GM19372 (cell line): ENCODE measurements at regions not wholly inside any gene's neighbourhood (a gene's known extent, or its start where the extent isn't known, plus 50 kb on each side); places are given as distances from the start of the nearest gene placed in this dataset.

ENCODE experiments used
- ATAC-seq: cut with Tn5 transposase; IDR thresholded peaks from one replicate; pipeline ENCODE4 v1.9.1; 2021; ENCODE audit warnings: mild to moderate bottlenecking, low read depth, moderate library complexity; ENCODE audit not compliant: unreplicated experiment

DNA sequence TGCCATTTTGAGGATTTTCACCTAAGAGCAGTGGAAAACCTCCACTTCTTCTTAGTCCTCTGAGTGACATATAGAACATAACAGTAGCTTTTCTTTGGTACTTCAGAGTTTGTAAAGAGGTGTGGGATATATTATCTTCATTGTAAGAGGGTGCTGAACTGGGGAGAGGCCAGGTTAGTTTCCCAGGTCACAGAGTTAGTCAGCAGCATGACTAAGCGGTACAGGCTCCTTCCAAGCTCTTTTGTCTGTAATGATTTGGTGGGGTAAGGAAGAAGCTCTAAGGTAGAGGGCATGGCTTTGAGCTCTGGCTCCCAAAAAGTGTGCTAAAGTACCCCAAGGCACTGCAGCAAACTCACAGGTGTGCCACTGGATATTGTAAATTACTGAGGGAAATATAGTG lies 325.0 kb upstream of the PLXNA2 start:
- ATAC-seq = no peak

DNA sequence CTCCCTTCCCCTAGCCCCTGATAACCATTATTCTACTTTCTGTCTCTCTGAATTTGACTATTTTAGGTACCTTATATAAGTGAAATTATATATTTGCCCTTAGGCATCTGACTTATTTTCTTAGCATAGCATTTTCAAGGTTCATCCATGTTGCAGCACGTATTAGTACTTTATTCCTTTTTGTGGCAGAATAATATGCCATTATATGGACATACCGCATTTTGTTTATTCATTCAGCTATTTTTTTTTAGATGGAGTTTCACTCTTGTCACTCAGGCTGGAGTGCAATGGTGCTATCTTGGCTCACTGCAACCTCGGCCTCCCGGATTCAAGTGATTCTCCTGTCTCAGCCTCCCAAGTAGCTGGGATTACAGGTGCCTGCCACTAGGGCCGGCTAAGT lies 326.2 kb upstream of the PLXNA2 start:
- no peak for ATAC-seq

DNA sequence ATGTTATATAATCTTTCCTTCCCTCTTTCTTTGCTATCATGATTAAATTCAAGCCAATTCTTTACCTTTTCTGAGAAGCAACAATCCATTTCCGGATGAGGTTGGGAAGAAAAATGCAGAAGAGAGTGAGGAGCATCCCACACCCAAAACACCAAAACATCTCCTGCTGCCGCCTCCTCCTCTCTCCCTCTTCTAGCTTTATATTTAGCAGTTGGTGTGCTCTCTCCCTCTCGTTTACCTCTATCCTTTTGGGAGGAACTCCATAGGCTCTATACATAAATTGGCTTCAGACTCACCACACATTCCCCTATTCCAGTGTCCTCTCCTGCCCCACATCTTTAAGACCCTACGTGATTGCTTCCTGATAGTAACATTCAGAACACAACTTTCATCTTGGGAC lies 332.2 kb upstream of the PLXNA2 start:
- no peak for ATAC-seq

DNA sequence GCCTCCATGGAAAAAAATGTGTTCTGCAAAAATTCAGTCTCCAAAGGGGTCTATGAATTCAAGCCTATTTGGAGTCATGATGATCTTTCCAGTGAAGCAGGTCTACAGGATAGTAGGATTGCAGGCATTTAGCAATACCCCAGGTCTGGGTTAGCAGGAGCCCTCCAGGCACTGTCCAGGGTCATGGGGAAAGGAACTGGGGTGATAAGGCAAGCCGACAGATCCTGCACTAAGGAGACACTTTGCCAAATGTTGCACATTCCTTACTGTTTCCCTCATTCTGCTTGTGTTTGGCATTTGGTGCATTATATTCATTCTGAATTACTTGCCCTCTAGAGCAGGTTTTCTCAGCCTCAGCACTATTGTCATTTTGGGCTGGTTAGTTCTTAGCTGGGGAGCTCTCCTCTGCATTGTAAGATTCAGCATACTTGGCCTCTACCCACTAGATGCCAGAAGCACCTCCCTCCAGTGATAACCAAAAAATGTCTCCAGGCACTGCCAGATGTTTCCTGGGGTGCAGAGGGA lies 333.3 kb upstream of the PLXNA2 start:
- ATAC-seq = no peak

DNA sequence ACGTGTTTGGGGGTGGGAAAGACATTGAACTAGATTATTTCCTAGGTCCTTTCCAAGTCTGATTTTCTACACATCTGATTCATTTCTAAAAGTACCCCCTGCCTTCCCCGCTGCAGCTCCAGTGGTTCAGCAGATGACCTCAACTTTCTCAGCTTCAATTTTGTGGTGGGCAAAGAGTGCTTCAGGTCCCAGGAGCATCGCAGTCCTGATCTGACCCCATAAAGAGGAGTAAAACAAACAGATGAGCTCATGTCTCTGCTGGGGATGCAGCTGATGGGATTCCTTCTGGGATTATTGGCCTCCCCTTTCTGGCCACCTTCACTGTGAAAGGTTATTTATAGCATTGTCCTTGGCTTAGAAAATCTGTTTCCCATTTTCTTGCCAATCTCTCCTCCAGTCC lies 337.0 kb upstream of the PLXNA2 start:
- ATAC-seq = no peak

DNA sequence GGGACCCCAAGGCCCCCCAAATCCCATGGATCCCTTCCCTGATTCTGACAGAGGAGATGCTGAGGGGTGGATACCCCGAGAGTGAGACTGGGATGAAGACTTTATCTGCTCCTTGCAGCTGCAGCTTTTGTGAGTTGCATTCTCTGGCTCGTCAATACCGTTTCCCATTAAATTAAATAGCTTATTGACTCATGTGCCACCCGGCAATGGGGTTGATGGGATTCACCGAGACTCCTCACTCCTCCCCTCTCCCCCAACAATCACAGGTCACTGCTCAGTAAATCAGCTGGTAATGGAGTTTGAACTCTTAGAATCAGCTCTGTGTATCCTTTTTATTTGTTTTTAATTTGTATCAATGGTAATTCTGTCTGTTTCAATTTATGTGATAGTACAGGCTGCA lies 337.5 kb upstream of the PLXNA2 start:
- no peak for ATAC-seq

DNA sequence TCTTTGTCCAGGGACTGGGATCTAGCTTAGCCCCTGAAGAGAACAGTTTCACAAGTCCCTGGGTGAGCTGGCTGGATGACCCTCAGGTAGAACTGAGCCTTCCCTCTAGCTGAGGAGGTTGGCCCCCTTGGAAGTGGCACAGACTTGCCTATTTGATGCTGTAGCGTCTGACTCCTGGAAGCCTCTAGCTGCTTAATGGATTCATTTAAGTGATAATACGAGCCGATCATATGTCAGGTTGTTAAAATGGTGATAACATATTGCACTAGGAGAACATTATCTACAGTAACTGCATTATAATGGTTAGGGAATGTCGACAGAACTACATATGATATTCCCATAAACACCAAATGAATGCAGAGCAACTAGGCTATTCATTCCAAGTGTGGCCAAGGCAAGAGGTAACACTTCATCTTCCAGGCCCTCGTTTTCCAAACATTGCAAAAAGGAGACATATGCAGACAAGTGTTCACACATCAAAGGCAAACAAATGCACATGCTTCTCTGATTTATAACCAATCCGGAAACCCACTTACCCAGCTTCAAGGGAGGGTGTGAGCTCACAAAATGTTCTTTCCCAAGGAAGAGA lies 340.1 kb upstream of the PLXNA2 start:
- no peak for ATAC-seq

DNA sequence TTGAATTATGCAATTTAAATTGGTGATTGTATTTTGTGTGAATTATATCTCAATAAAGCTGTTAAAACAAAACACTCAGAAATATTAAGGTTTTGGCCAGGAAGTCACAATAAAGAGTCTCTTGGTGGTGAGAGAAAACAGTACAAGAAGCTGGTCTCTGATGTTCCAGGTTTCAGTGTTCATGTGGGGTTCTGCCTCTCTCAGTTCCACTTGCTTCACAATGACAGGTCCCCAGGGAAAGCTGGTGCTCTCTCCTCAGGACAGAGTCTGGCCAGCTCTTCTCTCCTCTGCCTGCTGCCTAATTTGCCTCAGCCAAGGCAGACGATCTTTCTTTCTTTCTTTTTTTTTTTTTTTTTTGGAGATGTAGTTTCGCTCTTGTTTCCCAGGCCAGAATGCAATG lies 342.9 kb upstream of the PLXNA2 start:
- peak; percentile 85 for ATAC-seq

DNA sequence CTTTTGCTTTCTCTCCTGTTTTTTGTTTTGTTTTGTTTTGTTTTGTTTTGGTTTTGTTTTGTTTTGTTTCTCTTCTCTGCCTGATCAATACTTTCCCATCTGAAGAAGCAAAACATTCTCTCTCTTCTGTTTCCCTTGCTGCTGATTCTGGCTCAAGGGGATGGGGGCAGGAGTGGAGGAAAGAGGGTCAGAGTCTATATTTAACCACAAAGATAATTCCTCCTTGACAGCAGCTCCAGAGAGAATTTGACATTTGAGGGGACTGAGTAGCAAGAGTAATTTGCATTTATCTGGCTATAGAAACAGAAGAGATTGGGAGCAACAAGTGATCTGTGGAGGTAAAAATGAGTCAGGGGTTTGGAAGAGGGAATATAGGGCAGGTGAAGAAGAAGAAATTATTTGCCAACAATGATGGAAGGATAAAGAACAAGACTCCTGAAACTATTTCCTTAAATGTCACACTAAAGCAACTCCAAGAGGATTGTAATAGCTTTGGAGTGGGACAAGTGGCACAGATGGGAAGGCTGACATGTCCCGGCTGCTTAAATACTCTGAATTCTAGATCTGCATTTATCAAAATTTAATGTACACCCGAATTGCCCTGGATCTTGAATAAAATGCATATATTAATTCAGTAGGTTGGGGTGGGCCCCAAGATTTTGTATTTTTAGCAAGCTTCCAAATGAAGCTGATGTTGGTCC lies 349.3 kb upstream of the PLXNA2 start:
- no peak for ATAC-seq

DNA sequence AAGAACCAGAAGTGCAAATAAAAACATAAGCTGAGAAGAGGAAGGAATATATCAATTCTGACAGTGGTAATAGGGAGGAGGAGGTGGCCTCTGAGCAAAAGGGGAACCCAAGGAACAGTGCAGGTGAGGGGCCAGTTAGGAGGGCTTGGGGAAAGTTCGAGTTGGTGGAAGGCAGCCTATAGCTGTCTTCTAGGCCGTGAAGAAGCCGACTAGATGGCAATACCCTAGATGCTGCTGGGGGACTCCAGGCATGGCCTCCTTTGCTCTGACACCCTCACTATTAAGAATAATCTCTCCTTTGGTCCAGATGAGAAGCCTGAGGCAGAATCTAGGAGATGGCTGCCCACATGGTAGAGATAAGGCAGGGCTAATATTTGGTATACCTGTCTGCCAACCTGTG lies 351.1 kb upstream of the PLXNA2 start:
- no peak for ATAC-seq

DNA sequence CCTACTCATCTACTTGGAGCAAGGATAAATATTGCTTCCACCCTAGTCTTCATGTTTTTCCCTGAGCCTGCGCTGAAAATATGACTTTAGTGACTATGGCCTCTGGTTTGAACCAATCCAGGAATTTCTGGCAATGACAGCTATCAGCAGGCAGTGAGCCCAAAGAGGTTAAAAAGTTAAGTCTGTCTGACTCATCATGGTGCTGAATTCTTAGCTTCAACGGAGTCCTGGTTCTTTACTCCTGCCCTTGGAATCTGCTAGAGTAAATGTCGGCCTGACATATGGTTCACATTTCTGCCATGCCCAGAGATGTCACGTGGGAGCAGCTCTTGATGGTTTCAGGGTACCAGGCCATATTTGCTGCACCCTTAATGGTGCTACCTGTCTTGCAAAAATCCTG lies 351.6 kb upstream of the PLXNA2 start:
- no peak for ATAC-seq

DNA sequence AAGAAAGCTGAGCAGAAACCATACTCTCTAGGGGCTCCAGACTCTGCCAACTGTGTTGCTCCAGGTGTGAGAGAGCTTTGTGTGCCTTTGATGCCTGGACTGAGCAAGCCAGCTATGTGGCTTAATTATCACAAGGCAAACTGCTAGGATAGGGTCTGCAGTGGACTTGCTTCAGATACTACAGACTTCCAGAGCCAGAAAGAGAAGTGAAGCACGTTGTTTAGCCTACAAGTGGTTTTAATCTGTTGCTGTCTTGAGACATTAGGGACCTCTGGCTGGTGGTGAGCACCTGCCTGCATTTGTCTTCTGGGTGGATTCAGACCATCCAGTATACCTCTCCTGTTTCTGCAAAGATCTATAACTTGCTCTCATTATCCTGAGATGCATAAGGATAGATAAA lies 353.4 kb upstream of the PLXNA2 start:
- no peak for ATAC-seq

DNA sequence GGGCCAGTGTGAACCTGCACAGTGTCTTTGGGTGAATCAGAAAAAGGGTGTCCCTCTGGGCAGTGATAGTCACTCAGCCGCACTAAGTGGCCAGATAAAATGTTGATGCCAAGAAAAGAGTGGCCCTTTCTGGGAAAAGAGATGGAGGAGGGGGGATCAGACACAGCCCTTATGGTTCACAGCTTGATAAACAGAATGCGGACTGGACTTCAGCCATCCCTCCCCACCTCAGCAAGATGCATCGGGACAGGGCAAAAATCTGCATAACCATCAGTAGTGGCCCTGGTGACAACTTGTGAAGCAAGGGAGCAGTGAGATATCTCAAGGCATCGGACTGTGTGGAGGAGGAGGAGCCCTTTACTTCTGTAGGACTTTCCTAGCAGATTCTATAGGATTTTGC lies 353.8 kb upstream of the PLXNA2 start:
- ATAC-seq = no peak

DNA sequence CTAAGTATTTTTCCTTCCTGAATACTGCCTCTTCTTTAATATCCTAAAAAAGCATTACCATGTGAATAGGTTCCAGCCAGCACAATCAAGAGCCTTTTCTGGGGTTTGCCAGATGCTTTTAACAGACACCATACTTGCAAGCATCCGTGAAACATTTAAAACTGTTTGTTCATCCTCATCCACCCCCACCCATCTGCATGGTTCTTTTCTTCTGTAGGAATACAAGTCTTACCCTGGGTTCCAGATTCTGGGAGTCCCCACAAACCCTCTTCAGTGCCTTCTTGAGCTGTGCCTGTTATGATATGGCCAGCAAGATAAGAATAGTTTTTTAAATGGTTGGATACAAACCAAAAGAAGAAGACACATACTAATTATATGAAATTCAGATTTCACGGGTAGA lies 354.9 kb upstream of the PLXNA2 start:
- ATAC-seq = no peak

DNA sequence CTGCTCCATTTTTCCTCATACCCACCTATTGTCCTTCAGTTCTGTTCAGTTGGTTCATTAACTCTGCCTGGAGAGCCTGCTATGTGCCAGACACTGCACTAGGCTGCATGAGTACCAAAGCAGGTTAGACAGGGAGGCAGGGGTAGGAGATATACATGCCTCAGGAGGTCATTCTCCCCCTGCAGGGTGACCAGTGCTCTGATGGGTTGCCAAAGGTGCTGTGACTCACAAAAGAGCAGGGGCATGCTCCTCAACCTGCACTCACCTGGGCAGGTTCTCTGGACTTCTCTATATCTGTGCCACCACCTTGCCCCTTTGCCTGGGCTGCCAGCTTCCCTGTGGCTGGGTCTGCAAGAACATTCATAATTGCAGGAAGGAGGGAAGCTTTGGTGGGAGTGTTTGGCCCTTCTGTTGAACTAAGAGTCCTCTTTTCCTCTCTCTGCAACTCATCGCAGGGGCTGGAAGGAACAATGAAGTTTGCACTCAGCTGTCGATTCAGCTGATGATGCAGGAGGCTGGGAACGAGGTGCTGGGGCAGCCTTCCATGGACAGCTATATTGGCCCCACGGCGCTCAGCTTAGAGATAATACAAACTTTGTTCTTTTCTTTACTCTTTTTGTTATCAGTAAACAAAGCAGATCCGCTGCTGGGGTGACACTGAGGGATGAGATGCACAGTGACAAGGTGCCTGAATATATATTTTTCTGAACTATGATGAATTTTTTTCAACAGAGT lies 356.4 kb upstream of the PLXNA2 start:
- ATAC-seq = no peak

DNA sequence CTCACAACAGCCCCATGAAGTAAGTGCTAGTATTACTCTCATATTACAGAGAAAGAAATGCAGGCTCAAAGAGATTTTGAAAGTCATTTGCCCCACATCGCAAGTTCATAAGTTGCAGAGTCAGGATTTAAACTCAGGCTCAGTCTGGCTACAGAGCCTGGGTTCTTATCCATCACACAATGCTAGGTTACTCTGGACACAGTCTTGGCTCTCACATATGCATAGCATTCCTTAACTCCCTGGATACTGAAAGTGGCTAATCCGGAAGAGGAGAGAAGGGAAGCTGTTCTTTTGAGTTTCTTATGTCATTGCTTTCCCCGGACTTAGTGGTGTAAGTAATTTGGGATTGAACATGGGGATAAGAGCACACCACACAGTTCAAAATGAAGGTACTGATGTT lies 357.4 kb upstream of the PLXNA2 start:
- no peak for ATAC-seq

DNA sequence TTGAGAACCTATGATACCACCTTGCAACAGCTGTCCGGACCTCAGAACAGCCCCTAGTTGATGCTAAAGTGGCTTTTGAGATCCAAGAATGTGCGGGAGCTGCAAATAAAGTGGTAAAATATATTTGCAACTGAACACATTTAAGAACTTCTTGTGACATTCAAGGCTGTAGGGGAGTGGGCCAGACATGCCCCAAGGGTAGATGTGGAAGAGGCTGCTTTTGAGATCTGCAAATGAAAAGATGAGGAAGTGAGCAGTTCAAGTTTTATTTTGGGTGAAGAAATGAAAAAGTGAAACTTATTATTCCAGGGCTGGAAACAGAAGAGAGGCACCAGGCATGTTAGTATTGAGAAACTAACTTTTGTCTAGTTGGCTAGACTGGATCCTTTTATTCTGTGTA lies 359.5 kb upstream of the PLXNA2 start:
- no peak for ATAC-seq

DNA sequence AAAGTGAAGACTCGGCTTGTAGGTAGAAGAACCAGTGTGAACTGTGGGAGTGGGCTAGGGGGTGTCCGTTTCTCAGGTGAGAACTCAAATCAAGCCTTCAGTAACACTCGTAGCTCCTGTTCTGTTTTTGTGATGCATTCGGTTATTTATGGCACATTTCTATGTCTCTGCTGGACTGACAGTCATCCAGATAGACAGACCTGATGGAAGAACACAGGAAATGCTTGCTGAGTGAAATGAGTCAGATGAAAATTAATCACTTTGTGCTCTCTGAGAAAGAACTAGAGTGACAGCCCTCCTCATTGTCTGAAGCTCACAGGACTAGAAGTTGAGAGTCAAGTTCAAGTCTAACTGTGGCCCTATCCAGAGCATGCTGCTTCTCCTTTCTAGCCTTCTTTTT lies 360.1 kb upstream of the PLXNA2 start:
- ATAC-seq = peak; percentile 84

DNA sequence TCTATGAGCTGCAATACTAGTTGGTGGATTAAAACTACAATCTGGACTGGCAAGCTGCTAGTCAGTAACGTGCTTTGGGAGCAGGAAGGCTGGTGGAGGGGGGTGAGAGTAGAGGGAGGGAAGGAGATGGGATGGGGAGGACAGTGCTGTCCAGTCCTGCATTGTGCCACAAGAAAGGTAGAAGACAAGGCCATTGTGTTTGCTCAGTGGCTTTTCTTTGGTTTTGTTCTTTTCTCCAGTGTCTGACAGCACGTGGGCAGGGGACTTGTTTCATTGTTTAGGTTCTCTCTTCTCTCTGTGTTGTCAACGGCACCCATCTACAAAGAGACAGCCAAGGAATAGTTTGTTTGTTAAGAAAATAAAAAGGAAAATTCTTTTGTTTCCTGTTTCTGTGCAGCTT lies 362.8 kb upstream of the PLXNA2 start:
- no peak for ATAC-seq

DNA sequence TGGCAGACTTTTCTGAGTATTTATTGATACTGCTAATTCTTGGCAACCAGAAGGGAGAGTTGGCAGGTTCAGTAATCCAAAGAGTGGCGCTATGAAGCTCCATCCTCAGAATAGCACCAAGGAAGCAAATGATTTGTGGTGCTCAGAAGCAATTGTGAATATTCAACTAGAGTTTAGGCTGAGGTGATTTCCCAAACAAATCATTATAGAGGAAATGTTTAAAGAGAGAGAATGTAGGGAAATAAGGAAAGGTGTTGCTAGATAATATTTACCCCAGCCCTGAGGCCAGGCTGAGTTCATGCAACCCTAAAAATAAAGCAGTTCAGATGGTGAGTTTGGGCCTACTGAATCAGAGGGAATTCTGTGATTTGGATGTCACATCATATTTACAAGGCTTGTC lies 363.4 kb upstream of the PLXNA2 start:
- ATAC-seq = no peak

DNA sequence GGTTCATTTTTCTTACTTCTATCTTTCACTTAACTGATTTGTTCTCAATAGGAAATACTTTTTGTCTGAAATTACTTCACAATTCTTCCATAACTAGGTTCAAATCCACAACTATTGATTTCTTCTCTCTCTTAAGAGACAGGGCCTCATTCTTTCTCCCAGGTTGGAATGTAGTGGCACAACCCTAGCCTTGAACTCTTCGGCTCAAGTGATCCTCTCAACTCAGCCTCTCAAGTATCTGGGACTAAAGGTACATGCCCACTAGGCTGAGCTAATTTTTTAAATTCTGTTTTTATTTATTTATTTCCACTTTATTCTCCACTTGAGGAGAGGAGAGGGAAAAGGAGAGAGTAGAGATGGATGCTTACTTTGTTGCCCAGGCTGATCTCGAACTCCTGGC lies 370.4 kb upstream of the PLXNA2 start:
- ATAC-seq = no peak

DNA sequence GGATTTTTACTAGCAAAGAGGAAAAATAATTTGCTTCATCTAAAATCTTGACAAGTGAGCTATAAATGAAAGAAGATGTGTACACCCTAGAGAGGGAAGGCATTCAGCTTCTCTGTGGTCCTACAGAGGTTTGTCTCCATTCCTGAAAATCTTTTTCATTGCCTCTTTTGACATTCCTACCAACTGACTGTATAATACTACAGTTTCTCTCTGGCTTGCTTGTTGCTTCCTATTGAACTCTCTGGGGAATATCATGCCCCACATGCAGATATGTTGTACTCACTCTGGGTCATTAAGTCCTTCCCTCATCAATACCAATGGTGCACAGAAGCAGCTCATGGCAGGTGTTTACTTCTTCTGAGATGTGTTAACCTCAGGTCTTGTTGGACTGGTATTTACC lies 371.2 kb upstream of the PLXNA2 start:
- ATAC-seq = no peak
